ENCODE measurements at regions not wholly inside any gene's neighbourhood (a gene's known extent, or its start where the extent isn't known, plus 50 kb on each side); places are given as distances from the start of the nearest gene placed in this dataset.

- TF ChIP-seq, protein P1, sequence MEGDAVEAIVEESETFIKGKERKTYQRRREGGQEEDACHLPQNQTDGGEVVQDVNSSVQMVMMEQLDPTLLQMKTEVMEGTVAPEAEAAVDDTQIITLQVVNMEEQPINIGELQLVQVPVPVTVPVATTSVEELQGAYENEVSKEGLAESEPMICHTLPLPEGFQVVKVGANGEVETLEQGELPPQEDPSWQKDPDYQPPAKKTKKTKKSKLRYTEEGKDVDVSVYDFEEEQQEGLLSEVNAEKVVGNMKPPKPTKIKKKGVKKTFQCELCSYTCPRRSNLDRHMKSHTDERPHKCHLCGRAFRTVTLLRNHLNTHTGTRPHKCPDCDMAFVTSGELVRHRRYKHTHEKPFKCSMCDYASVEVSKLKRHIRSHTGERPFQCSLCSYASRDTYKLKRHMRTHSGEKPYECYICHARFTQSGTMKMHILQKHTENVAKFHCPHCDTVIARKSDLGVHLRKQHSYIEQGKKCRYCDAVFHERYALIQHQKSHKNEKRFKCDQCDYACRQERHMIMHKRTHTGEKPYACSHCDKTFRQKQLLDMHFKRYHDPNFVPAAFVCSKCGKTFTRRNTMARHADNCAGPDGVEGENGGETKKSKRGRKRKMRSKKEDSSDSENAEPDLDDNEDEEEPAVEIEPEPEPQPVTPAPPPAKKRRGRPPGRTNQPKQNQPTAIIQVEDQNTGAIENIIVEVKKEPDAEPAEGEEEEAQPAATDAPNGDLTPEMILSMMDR (IDR thresholded peaks at IDR 0.05), result no peak
- TF ChIP-seq POLR2AphosphoS5 (IDR thresholded peaks at IDR 0.05), result no peak
Observed at GRCh38 chr20:22008456-22008855, 303.0 kb downstream of the PAX1 start.

Data from upper lobe of left lung (tissue), 4 donors.